ENCODE measurements at regions not wholly inside any gene's neighbourhood (a gene's known extent, or its start where the extent isn't known, plus 50 kb on each side); places are given as distances from the start of the nearest gene placed in this dataset.

GRCh38 chr21:16312321-16312720, 582.5 kb downstream of the USP25 start:
- TF ChIP-seq POLR2A (IDR thresholded peaks at IDR 0.05) (no peak), CTCF (IDR thresholded peaks at IDR 0.05) (no peak)
